ENCODE measurements at regions not wholly inside any gene's neighbourhood (a gene's known extent, or its start where the extent isn't known, plus 50 kb on each side); places are given as distances from the start of the nearest gene placed in this dataset.

DNA sequence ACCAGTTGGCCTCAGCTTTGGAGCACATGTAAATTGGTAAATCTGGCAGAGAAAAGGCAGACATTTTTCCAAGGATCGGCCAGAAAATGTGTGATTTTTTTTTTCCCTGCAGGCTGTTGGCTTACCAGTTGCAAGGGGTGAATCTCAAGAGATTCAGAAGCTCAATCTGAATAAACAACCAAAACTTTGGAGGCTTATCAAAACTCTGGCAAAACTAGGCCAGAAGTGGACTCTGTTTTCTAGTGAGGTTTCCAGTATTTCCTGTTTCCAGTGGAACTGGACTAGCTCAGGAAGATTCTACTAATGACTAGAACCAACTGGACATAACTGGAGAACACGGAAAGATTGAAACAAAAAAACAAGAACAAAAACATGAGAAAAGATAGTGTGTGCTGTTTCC, 191.3 kb downstream of the SMIM20 start:
- 98% methylated on average over 2 of the region's 2 CpGs for WGBS (ENCODE audit: insufficient coverage, insufficient replicate concordance, low lambda C conversion rate, missing lambda C conversion rate)
- H3K9ac ChIP-seq (ENCODE audit: control insufficient read depth, insufficient read depth, low read length) = no peak overlapping the region
- no peak overlapping the region for H2AFZ ChIP-seq (ENCODE audit: control insufficient read depth, low read depth, low read length)
- DNase-seq (ENCODE audit: low read depth, low spot score) (no peak), ATAC-seq (no peak), FAIRE-seq (no peak)
- CTCF ChIA-PET = interaction anchor here (1.8 to 3.4 kb wide), 2 partner anchors 16 to 22 kb away, joined by 7 to 13 read pairs; no protein-coding TSS in a partner anchor
- RAD21 ChIA-PET (ENCODE audit: unreplicated experiment) = interaction anchor here (0.7 kb wide), 1 partner anchor 220 kb away, joined by 3 read pairs; no protein-coding TSS in a partner anchor
- no peaks in the 10 kb centered on the region for H3K79me2 ChIP-seq (ENCODE audit: control insufficient read depth, insufficient read depth, low read length)
- no peak for TF ChIP-seq EP300 (IDR thresholded peaks at IDR 0.05; ENCODE audit: borderline replicate concordance in 1 of 2, control insufficient read depth in 1 of 2, low read depth in 2 of 2, low read length in 2 of 2)
- TF ChIP-seq SMARCA5 (IDR thresholded peaks at IDR 0.05) = no peak
- TF ChIP-seq CBX5 (IDR thresholded peaks at IDR 0.05; ENCODE audit: low read depth) = no peak
- no peak for TF ChIP-seq IKZF1 (conservative IDR thresholded peaks at IDR 0.05)
- TF ChIP-seq, protein P1, sequence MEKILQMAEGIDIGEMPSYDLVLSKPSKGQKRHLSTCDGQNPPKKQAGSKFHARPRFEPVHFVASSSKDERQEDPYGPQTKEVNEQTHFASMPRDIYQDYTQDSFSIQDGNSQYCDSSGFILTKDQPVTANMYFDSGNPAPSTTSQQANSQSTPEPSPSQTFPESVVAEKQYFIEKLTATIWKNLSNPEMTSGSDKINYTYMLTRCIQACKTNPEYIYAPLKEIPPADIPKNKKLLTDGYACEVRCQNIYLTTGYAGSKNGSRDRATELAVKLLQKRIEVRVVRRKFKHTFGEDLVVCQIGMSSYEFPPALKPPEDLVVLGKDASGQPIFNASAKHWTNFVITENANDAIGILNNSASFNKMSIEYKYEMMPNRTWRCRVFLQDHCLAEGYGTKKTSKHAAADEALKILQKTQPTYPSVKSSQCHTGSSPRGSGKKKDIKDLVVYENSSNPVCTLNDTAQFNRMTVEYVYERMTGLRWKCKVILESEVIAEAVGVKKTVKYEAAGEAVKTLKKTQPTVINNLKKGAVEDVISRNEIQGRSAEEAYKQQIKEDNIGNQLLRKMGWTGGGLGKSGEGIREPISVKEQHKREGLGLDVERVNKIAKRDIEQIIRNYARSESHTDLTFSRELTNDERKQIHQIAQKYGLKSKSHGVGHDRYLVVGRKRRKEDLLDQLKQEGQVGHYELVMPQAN (conservative IDR thresholded peaks at IDR 0.05) = no peak
- no peak for TF ChIP-seq MEF2B (IDR thresholded peaks at IDR 0.05; ENCODE audit: partially characterized antibody, poor library complexity, severe bottlenecking)
- no peak for TF ChIP-seq MXI1 (IDR thresholded peaks at IDR 0.05; ENCODE audit: low read depth, low read length)
- no peaks in the 10 kb centered on the region for H3K27me3 ChIP-seq (replicated peaks in 1 of 2; ENCODE audit: control insufficient read depth in 2 of 2, insufficient read depth in 2 of 2, low read length in 1 of 2)
- H3K27ac ChIP-seq (ENCODE audit: control insufficient read depth, insufficient read depth) = no peak overlapping the region
- no peaks in the 10 kb centered on the region; the same call in 2 of the 3 replicates for H3K9me3 ChIP-seq (replicated peaks; ENCODE audit: control insufficient read depth, insufficient read depth, low read length)
- H4K20me1 ChIP-seq (ENCODE audit: control insufficient read depth, insufficient read depth) = no peaks in the 10 kb centered on the region
- no TSS peak for BruUV-seq (replicated peaks)
- no peak overlapping the region for H3K4me3 ChIP-seq
- SMC1A ChIA-PET (ENCODE audit: uncharacterized antibody, unreplicated experiment) = interaction anchor here (0.9 to 1.4 kb wide), 2 partner anchors 13 to 14 kb away, joined by 3 to 4 read pairs; no protein-coding TSS in a partner anchor
- no peaks in the 10 kb centered on the region for H3K4me1 ChIP-seq (ENCODE audit: control insufficient read depth, insufficient read depth, low read length)
- POLR2A ChIA-PET = no interaction called here
- no peak overlapping the region for H3K4me2 ChIP-seq (ENCODE audit: control insufficient read depth, insufficient read depth)
- in situ Hi-C loops (cut with MboI) = no loop called here
- no peaks in the 10 kb centered on the region for H3K36me3 ChIP-seq (ENCODE audit: control insufficient read depth in 2 of 2, insufficient read depth in 2 of 2, low read length in 1 of 2)
- intact Hi-C loops (cut with micrococcal nuclease; ENCODE audit: unreplicated experiment) = no loop called here
